ENCODE measurements at regions not wholly inside any gene's neighbourhood (a gene's known extent, or its start where the extent isn't known, plus 50 kb on each side); places are given as distances from the start of the nearest gene placed in this dataset.

- no peak for TF ChIP-seq CTCF (IDR thresholded peaks at IDR 0.05; ENCODE audit: insufficient read depth, low read depth, low read length, missing control alignments)
- no peak overlapping the region for H3K4me3 ChIP-seq (ENCODE audit: low read length)
- DNase-seq (ENCODE audit: low read depth), result no peak
Measured at GRCh38 chr4:77375866-77376607, 219.0 kb downstream of the CCNG2 start.

DNA sequence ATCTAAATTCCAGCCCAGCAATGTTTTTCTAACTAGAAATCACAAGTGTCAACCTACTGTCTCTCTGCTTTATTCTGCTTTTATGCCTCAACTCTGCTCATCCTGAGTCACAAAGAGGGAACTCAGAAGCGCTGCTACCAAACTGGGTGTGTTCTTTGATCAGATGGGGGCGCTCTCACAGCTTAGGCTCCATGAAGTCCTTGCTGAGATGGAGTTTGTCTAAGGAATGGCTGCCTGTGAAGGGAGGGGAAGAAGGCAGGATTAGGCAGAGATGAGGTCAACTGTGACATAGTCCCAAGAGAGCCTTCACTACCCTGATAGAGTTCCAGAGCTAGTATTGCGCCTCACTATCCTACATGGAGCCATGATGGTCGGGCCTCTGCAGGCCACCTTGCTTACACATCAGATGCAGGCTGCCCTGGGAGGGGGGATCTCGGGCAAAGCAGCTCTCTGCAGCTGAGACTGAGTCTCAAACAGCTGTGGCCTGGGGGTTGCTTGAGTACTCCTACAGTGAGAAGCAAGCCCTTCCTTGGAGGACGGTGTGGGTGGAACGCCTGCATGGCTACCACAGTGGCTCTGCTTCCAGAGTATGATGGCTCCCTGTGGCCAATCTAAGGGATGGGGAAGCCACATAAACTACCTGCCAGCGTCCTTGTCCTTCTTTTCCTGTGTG lies 219.9 kb downstream of the CCNG2 start:
- no peak overlapping the region for H3K4me3 ChIP-seq (ENCODE audit: low read length)
- TF ChIP-seq CTCF (IDR thresholded peaks at IDR 0.05; ENCODE audit: insufficient read depth, low read depth, low read length, missing control alignments), result no peak
- no peak for DNase-seq (ENCODE audit: low read depth)

- no peak for DNase-seq (ENCODE audit: low read depth)
- no peak for TF ChIP-seq CTCF (IDR thresholded peaks at IDR 0.05; ENCODE audit: insufficient read depth, low read depth, low read length, missing control alignments)
- H3K4me3 ChIP-seq (ENCODE audit: low read length), result no peak overlapping the region
Measured at GRCh38 chr4:77384094-77384493, 221.5 kb upstream of the CXCL13 start.

DNA sequence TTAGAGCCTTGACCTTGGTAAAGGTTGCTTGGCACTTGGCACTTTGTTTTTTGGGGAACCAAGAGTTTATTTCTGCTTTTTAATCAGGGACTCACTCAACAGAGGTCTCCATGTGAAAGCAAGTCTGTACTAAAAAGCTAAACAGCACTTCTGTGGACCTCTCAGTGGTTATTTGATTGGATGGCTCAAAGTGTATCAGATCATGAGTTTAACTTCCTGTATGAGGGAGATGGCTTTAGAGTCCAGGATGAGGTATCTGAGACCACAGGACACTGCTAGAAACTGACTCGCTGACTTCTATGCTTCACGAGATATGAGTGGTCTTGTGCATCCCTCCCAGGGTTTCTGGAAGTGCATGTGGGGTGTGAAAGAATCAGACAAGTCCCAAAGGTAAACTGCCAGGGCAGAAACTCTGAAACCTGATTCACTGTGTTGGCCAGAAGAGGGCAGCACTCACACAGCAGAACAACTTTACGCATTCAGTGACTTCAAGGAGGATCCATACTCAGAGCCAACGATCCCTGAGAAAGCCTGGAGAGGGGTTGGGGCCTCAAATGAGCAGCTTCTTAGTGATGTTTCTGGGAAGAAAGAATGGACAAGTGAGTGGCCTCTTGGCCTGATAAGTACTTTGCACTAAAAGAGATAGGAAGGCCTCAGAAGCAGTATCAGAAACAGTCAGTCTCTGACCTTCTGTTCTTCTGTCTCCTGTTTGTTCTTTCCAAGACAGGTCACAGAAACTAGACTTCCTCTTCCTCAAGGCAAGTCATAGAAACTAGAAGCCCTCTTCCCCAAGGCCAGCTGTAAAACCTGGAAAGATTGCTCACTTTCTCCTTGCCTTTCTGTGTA lies 220.3 kb upstream of the CXCL13 start:
- DNase-seq (ENCODE audit: low read depth), result peak; percentile 79
- H3K4me3 ChIP-seq (ENCODE audit: low read length), result no peak overlapping the region
- peak; percentile 93 for TF ChIP-seq CTCF (IDR thresholded peaks at IDR 0.05; ENCODE audit: insufficient read depth, low read depth, low read length, missing control alignments)

DNA sequence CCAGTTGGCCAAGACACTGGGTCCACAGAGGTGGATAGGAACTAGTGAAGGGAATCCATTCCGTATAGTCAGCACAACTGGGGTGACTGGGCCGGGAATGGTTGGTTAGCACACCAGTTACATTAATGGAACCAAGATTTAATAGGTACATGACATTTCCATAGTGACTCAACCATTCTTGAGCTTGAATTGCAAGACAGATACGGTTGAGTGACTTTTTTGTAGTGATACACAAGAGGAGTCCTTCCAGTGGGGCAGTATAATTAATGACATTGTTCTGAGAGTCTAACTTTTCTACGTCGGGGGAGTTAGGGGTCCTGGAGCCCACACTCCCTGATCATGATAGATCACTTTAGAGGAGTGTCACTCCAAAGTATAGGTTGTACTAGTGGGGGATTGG lies 211.6 kb upstream of the CXCL13 start:
- no peak for DNase-seq (ENCODE audit: low read depth)
- TF ChIP-seq CTCF (IDR thresholded peaks at IDR 0.05; ENCODE audit: insufficient read depth, low read depth, low read length, missing control alignments), result no peak
- H3K4me3 ChIP-seq (ENCODE audit: low read length), result no peak overlapping the region

GRCh38 chr4:77395481-77395880 lies 210.1 kb upstream of the CXCL13 start:
- no peak for DNase-seq (ENCODE audit: low read depth)
- no peak overlapping the region for H3K4me3 ChIP-seq (ENCODE audit: low read length)
- no peak for TF ChIP-seq CTCF (IDR thresholded peaks at IDR 0.05; ENCODE audit: insufficient read depth, low read depth, low read length, missing control alignments)
